ENCODE measurements at regions not wholly inside any gene's neighbourhood (a gene's known extent, or its start where the extent isn't known, plus 50 kb on each side); places are given as distances from the start of the nearest gene placed in this dataset.

DNA sequence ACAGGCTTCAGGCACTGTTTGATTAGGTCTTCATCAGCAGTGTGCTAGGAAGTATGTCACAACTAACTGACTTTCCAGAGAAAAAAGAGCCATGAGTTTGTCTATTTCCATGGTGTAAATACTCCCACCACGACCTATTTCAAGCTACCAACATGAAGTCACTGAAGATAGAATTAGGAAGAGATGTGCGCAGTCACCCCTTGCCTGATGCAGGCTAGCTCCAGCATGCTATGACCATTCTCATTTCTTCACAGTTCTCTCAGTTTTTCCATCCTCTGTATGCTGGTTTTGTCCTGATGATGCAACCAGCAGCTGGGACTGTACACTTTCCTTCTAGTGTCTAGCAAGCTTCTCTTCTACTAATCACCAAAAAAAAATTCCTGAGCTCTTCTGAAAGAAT, 191.6 kb upstream of the NUDT4 start:
- Histone ChIP-seq H3K4me1 (ENCODE audit: control insufficient read depth in 1 of 2, insufficient read depth in 2 of 2, low read depth in 1 of 2, low read length in 1 of 2) (peaks cover 6 to 9% of the 10 kb centered on the region in 2 experiments), H2AFZ (ENCODE audit: low read depth) (no peak overlapping the region), H3K27me3 (ENCODE audit: insufficient read depth) (no peaks in the 10 kb centered on the region), H3K4me2 (no peak overlapping the region), H4K20me1 (ENCODE audit: insufficient read depth) (no peaks in the 10 kb centered on the region), H3K27ac (ENCODE audit: low read depth in 2 of 2, low read length in 1 of 2) (no peak overlapping the region), H3K9me2 (no peaks in the 10 kb centered on the region), H3K9ac (no peak overlapping the region), H3K9me3 (no peaks in the 10 kb centered on the region), H3K4me3 (ENCODE audit: low read depth in 2 of 2, low read length in 1 of 2) (no peak overlapping the region), H3K79me2 (ENCODE audit: insufficient read depth) (no peaks in the 10 kb centered on the region), H3F3A (replicated peaks; ENCODE audit: insufficient read depth) (no peaks in the 10 kb centered on the region), H3K36me3 (replicated peaks in 1 of 2; ENCODE audit: control insufficient read depth in 1 of 2, insufficient read depth in 2 of 2, low read length in 1 of 2) (no peaks in the 10 kb centered on the region)
- TF ChIP-seq RFX5 (IDR thresholded peaks at IDR 0.05; ENCODE audit: low read length) (no peak), NRF1 (IDR thresholded peaks at IDR 0.05; ENCODE audit: low read depth, low read length) (no peak), TEAD4 (IDR thresholded peaks at IDR 0.05; ENCODE audit: borderline replicate concordance, insufficient read depth) (no peak), GATA2 (CRISPR knock-in tag; IDR thresholded peaks at IDR 0.05) (no peak), TCF12 (IDR thresholded peaks at IDR 0.05) (no peak), ZBTB33 (IDR thresholded peaks at IDR 0.05; ENCODE audit: borderline replicate concordance, low read depth) (no peak), POLR2AphosphoS5 (IDR thresholded peaks at IDR 0.05; ENCODE audit: low read depth, low read length) (no peak), CHD2 (IDR thresholded peaks at IDR 0.05; ENCODE audit: low read length, partially characterized antibody) (no peak), RXRA (IDR thresholded peaks at IDR 0.05; ENCODE audit: borderline replicate concordance, low read depth) (no peak)
- TF ChIP-seq, protein P1, sequence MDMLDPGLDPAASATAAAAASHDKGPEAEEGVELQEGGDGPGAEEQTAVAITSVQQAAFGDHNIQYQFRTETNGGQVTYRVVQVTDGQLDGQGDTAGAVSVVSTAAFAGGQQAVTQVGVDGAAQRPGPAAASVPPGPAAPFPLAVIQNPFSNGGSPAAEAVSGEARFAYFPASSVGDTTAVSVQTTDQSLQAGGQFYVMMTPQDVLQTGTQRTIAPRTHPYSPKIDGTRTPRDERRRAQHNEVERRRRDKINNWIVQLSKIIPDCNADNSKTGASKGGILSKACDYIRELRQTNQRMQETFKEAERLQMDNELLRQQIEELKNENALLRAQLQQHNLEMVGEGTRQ (IDR thresholded peaks at IDR 0.05; ENCODE audit: borderline replicate concordance, low read depth, low read length): no peak
- 84% methylated on average over 2 of the region's 2 CpGs for WGBS (ENCODE audit: low lambda C conversion rate)
- ChIA-PET POLR2A (no interaction called here), CTCF (no interaction called here)
- no peak for DNase-seq

DNA sequence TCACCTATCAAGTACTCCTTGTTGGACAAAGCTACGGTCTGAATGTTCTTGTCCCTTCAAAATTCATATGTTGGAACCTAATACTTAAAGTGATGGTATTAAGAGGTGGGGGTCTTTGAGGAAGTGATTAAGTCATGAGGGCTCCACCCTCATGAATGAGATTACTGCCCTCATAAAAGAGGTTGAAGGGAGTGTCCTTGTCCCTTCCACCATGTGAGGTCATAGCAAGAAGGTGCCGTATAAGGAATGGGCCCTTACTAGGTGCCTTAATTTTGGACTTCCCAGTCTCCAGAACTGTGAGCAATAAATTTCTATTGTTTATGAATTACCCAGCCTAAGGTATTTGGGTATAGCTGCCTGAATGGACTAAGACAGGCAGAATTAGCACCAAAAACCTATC, 191.1 kb upstream of the NUDT4 start:
- Histone ChIP-seq H2AFZ (ENCODE audit: low read depth) (no peak overlapping the region), H3K36me3 (replicated peaks in 1 of 2; ENCODE audit: control insufficient read depth in 1 of 2, insufficient read depth in 2 of 2, low read length in 1 of 2) (no peaks in the 10 kb centered on the region), H3K79me2 (ENCODE audit: insufficient read depth) (no peaks in the 10 kb centered on the region), H3K9ac (no peak overlapping the region), H3K9me3 (no peaks in the 10 kb centered on the region), H3K4me3 (ENCODE audit: low read depth in 2 of 2, low read length in 1 of 2) (no peak overlapping the region), H3K27ac (ENCODE audit: low read depth in 2 of 2, low read length in 1 of 2) (no peak overlapping the region), H3K4me1 (ENCODE audit: control insufficient read depth in 1 of 2, insufficient read depth in 2 of 2, low read depth in 1 of 2, low read length in 1 of 2) (peaks cover 6 to 9% of the 10 kb centered on the region in 2 experiments), H3F3A (replicated peaks; ENCODE audit: insufficient read depth) (no peaks in the 10 kb centered on the region), H3K4me2 (no peak overlapping the region), H3K9me2 (no peaks in the 10 kb centered on the region), H3K27me3 (ENCODE audit: insufficient read depth) (no peaks in the 10 kb centered on the region), H4K20me1 (ENCODE audit: insufficient read depth) (no peaks in the 10 kb centered on the region)
- no peak for DNase-seq
- TF ChIP-seq REST (IDR thresholded peaks at IDR 0.05; ENCODE audit: low read depth, low read length): no peak
- TF ChIP-seq USF1 (IDR thresholded peaks at IDR 0.05; ENCODE audit: borderline replicate concordance, low read depth): no peak
- TF ChIP-seq SIN3A (IDR thresholded peaks at IDR 0.05; ENCODE audit: borderline replicate concordance, low read depth, low read length): no peak
- no peak for TF ChIP-seq ELF1 (IDR thresholded peaks at IDR 0.05)
- TF ChIP-seq YY1 (IDR thresholded peaks at IDR 0.05; ENCODE audit: low read depth): no peak
- ChIA-PET CTCF (interaction anchor here (0.5 kb wide), 1 partner anchor 170 kb away, joined by 3 read pairs; no protein-coding TSS in a partner anchor), POLR2A (no interaction called here)
- 71% methylated on average over 2 of the region's 2 CpGs for WGBS (ENCODE audit: low lambda C conversion rate)

All from SK-N-SH (cell line).